AG04450 (cell line): ENCODE measurements at regions not wholly inside any gene's neighbourhood (a gene's known extent, or its start where the extent isn't known, plus 50 kb on each side); places are given as distances from the start of the nearest gene placed in this dataset.

Experiments
- CTCF ChIA-PET: fragments of 300-600, 350-600 bp; formaldehyde crosslinking; extraction: SDS; loops from one replicate; lab custom pipeline; 2022; ENCODE audit warnings: antibody characterized with exemption, inconsistent platforms; lab: Charles Lee
- POLR2A ChIA-PET: fragments of 350-600 bp; formaldehyde crosslinking; extraction: SDS; loops from one replicate; lab custom pipeline; 2021; ENCODE audit warnings: antibody characterized with exemption, inconsistent platforms; lab: Yijun Ruan, JAX
- DNase-seq: peaks from one replicate; pipeline ENCODE4 v3.0.0-alpha.2; 2011; ENCODE audit warnings: low read depth, low spot score
- H3K27ac ChIP-seq: one replicate; pipeline ENCODE4 v1.5.1; 2012; ENCODE audit warnings: low read depth, low read length, control low read depth
- H3K27me3 ChIP-seq: one replicate; pipeline ENCODE4 v1.6.0; 2012; ENCODE audit warnings: low read length; ENCODE audit not compliant: control insufficient read depth, insufficient read depth
- H3K4me3 ChIP-seq: 2 replicates; pipeline ENCODE4 v1.5.1; 2011; ENCODE audit warnings: mild to moderate bottlenecking, low read depth, low read length, control low read depth
- H3K9me3 ChIP-seq: 2 replicates; pipeline ENCODE4 v1.5.1; 2012; ENCODE audit warnings: low read length; ENCODE audit not compliant: control insufficient read depth, insufficient read depth
- TF ChIP-seq, protein P1 (sequence below): IDR thresholded peaks from 2 replicates; pipeline ENCODE4 v1.5.1; 2011; ENCODE audit warnings: low read depth, low read length, control low read depth, inconsistent platforms

DNA sequence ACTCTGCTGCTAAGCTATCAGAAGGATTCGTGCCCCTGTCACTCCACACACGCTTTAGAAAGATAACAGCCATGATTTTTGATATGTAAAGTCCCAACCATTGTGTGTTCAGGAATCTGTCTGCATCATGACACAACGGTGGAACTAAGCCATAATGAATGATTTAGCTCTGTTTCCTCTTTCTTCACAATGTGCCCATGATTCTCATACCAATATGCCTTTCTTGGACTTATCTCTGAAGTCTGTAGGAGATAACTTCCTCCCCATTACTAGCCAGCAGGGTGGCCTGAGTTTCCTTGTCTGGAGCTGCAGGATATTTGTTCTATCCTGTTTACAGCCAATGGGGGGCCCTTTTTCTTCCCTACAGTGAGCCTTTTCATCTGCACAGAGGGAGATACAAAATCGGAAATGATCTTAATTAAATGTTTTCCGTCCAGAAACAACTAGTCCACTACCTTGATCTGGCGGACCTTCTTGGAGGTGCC is 511.7 kb downstream of the USP25 start:
- H3K9me3 ChIP-seq, result no peaks in the 10 kb centered on the region
- H3K27me3 ChIP-seq, result no peaks in the 10 kb centered on the region
- TF ChIP-seq, protein P1, sequence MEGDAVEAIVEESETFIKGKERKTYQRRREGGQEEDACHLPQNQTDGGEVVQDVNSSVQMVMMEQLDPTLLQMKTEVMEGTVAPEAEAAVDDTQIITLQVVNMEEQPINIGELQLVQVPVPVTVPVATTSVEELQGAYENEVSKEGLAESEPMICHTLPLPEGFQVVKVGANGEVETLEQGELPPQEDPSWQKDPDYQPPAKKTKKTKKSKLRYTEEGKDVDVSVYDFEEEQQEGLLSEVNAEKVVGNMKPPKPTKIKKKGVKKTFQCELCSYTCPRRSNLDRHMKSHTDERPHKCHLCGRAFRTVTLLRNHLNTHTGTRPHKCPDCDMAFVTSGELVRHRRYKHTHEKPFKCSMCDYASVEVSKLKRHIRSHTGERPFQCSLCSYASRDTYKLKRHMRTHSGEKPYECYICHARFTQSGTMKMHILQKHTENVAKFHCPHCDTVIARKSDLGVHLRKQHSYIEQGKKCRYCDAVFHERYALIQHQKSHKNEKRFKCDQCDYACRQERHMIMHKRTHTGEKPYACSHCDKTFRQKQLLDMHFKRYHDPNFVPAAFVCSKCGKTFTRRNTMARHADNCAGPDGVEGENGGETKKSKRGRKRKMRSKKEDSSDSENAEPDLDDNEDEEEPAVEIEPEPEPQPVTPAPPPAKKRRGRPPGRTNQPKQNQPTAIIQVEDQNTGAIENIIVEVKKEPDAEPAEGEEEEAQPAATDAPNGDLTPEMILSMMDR, result no peak
- H3K4me3 ChIP-seq, result no peak overlapping the region
- ChIA-PET CTCF (no interaction called here), POLR2A (no interaction called here)
- no peak for DNase-seq
- no peak overlapping the region for H3K27ac ChIP-seq

DNA sequence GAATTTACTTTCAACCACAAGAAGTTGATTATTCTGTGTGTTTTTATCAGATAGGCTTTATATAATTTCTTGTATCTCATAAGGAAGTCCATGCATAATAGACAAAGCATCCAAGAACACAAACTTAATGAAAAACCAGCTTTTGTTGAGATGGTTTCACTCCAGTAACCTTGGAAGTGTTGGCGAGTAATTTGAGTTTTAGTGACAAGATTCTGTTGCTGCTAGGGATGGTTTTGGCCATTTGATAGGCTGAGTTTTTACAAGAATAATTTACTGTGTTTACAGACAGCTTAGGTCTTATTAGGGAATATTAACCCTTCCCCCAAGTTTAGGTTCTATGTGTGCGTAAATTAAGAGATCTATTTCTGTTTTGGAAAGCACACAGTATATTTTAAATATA is 513.6 kb downstream of the USP25 start:
- H3K4me3 ChIP-seq, result no peak overlapping the region
- TF ChIP-seq, protein P1, result no peak
- POLR2A ChIA-PET, result no interaction called here
- H3K27ac ChIP-seq, result no peak overlapping the region
- no peaks in the 10 kb centered on the region for H3K9me3 ChIP-seq
- no peak for DNase-seq
- CTCF ChIA-PET, result no interaction called here
- no peaks in the 10 kb centered on the region for H3K27me3 ChIP-seq

DNA sequence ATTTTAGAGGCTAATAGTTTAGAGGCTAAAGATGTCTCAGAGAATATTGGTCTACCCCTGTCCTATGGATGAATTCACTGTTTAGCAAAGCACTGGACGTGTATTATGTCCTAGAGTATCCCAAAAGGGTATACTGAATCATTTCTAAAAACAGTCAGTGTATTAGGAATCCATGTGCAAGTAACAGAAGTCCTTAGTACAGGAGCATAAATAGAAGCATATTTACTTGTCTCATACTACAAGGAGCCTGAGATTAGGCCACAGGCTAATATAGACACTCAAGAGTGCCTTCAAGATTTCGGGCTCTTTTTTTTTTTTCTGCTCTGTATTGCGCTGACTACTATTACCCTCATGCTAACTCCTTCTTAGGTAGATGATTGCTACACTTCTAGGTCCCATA is 518.9 kb downstream of the USP25 start:
- H3K27ac ChIP-seq, result no peak overlapping the region
- H3K4me3 ChIP-seq, result no peak overlapping the region
- H3K27me3 ChIP-seq, result no peaks in the 10 kb centered on the region
- TF ChIP-seq, protein P1, result no peak
- DNase-seq, result no peak
- POLR2A ChIA-PET, result no interaction called here
- H3K9me3 ChIP-seq, result no peaks in the 10 kb centered on the region
- CTCF ChIA-PET, result no interaction called here

DNA sequence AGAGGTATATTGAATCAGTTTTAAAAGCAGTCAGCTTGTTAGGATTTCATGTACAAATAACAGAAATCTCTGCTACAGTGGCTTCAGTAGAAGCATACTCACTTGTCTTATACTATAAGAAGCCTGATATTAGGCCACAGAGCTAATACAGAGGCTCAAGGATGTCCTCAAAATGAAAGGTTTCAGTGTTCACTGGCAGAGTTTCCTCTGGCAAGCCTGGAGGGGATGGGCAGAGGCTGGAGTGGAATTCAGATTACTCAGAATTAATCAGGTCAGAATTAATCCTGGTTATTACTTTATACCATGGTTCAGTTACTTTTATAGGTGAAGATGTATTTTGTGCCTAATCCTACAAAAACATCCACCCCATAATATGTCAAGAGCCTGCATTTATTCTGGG is 520.5 kb downstream of the USP25 start:
- ChIA-PET POLR2A (no interaction called here), CTCF (no interaction called here)
- no peak for DNase-seq
- H3K27me3 ChIP-seq, result no peaks in the 10 kb centered on the region
- no peaks in the 10 kb centered on the region for H3K9me3 ChIP-seq
- no peak overlapping the region for H3K4me3 ChIP-seq
- no peak overlapping the region for H3K27ac ChIP-seq
- TF ChIP-seq, protein P1, result no peak

DNA sequence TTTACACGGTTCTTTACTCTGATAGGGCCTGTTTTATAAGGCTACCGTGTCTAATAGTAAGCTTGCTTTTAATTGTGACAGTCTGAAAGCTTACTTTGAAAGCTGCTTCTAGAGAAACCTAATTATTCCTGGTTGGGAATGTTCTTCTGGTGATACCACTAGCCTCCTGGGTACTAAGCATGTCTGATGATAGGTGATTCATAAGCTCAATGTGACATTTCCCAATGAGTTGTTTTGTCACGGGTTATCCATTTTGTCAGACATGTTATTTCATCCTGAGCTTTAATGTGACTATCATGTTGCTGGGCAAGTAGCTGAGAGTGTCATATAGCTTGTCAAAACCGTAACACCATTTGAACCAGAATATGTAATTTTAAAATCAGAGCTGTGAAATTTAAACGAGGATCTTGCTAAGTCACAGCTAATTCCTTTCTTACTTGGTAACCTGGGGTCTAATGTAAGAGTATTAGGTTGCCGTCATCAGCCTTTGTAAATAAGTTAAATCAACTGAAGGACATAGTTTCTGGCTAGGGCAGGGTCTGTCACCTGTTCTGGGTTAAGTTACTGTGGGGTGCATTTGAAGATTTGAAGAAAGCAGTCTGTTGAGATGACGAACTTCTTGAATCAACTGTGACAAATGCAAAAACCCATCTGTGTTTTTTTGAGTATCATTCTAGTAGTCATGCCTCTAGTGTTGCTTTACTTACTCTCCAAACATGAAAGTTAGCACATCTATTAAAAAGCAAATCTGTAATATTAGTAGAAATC is 529.2 kb downstream of the USP25 start:
- no peak for DNase-seq
- Histone ChIP-seq H3K27ac (no peak overlapping the region), H3K9me3 (no peaks in the 10 kb centered on the region), H3K4me3 (no peak overlapping the region), H3K27me3 (no peaks in the 10 kb centered on the region)
- POLR2A ChIA-PET, result no interaction called here
- CTCF ChIA-PET, result interaction anchor here (0.5 to 0.6 kb wide), 2 partner anchors 198 to 257 kb away, joined by 3 to 4 read pairs; no protein-coding TSS in a partner anchor
- TF ChIP-seq, protein P1, result no peak
